Esophagus squamous epithelium (tissue), 5 donors: ENCODE measurements at regions not wholly inside any gene's neighbourhood (a gene's known extent, or its start where the extent isn't known, plus 50 kb on each side); places are given as distances from the start of the nearest gene placed in this dataset.

Experiments
- DNase-seq: peaks from one replicate; lab custom pipeline; 2025; lab: John Stamatoyannopoulos, UW
- H3K27ac ChIP-seq, 4 donors: fragments of 200-600 bp; sonication (generic); one replicate each; pipeline ENCODE4 v1.5.1; 2016 to 2019; ENCODE audit warnings: mild to moderate bottlenecking in 1 of 4
- H3K27me3 ChIP-seq, 4 donors: fragments of 200-600 bp; sonication (generic); 1 replicate in 3 of 4; 2 replicates in 1 of 4; pipeline versions ENCODE4 v1.5.1 to v1.6.0; 2017 to 2021; ENCODE audit warnings: antibody characterized with exemption in 1 of 4
- H3K36me3 ChIP-seq, 3 donors: fragments of 200-600 bp; sonication (generic); one replicate each; pipeline ENCODE4 v1.5.1; 2016 to 2019
- H3K4me1 ChIP-seq, 3 donors: fragments of 200-600 bp; sonication (generic); one replicate each; pipeline ENCODE4 v1.5.1; 2017 to 2019
- H3K4me3 ChIP-seq, 4 donors: fragments of 200-600 bp; sonication (generic); 1 replicate in 3 of 4; 2 replicates in 1 of 4; pipeline ENCODE4 v1.5.1; 2016 to 2019; ENCODE audit warnings: mild to moderate bottlenecking in 2 of 4, moderate library complexity in 1 of 4
- H3K9me3 ChIP-seq, 3 donors: fragments of 200-600 bp; sonication (generic); one replicate each; pipeline ENCODE4 v1.5.1; 2016 to 2019
- CTCF ChIP-seq, 6 experiments: fragments of 450-650 bp in 4 of 6; fragments of 200-600 bp in 2 of 6; sonication (generic) in 2 of 6; IDR thresholded peaks; one replicate each; pipeline ENCODE4 v1.5.1; 2016 to 2019; ENCODE audit warnings: antibody characterized with exemption in 6 of 6, mild to moderate bottlenecking in 4 of 6, moderate library complexity in 4 of 6
- POLR2A ChIP-seq, 4 donors: fragments of 450-650 bp; IDR thresholded peaks; one replicate each; pipeline ENCODE4 v1.6.1; 2017; ENCODE audit warnings: antibody characterized with exemption in 4 of 4, mild to moderate bottlenecking in 4 of 4, moderate library complexity in 3 of 4
- WGBS, 2 donors: methylation state at CpG; one replicate each; pipeline ENCODE4 v1.1.5; 2018; 5-methylcytosine and 5-hydroxymethylcytosine counted together
- intact Hi-C: fragments of 100-400 bp; cut with DNase I; formaldehyde crosslinking; loops from one replicate; pipeline ENCODE4 v1.15.0; 2022
- donor health status: DM: yes; HTN: yes; CAD: no.

GRCh38 chrX:107561468-107562215 lies 66.7 kb upstream of the PRPS1 start:
- WGBS, 2 donors = 51 to 70% methylated on average over 6 to 7 of the region's 7 CpGs
- Histone ChIP-seq H3K4me3 (no peak overlapping the region), H3K4me1 (peaks cover 0 to 8% (median 0%) of the 10 kb centered on the region in 3 donors), H3K27me3 (no peaks in the 10 kb centered on the region), H3K9me3 (no peaks in the 10 kb centered on the region), H3K36me3 (no peaks in the 10 kb centered on the region), H3K27ac (no peak overlapping the region)
- TF ChIP-seq POLR2A (IDR thresholded peaks at IDR 0.05) (no peak), CTCF (IDR thresholded peaks at IDR 0.05) (no peak)
- intact Hi-C loops = no loop called here
- no peak for DNase-seq

GRCh38 chrX:107562482-107562881 lies 65.8 kb upstream of the PRPS1 start:
- Histone ChIP-seq H3K36me3 (no peaks in the 10 kb centered on the region), H3K4me1 (peaks cover 0 to 8% (median 0%) of the 10 kb centered on the region in 3 donors), H3K4me3 (no peak overlapping the region), H3K27me3 (no peaks in the 10 kb centered on the region), H3K9me3 (no peaks in the 10 kb centered on the region), H3K27ac (no peak overlapping the region)
- intact Hi-C loops = no loop called here
- DNase-seq = no peak
- TF ChIP-seq POLR2A (IDR thresholded peaks at IDR 0.05) (no peak), CTCF (IDR thresholded peaks at IDR 0.05) (no peak)
- 33 to 61% methylated on average over 2 to 3 of the region's 3 CpGs for WGBS, 2 donors

GRCh38 chrX:107563824-107564223 lies 64.5 kb upstream of the PRPS1 start:
- 75% methylated on average over 2 to 4 of the region's 4 CpGs for WGBS, 2 donors
- intact Hi-C loops = no loop called here
- DNase-seq = no peak
- peaks cover 0 to 8% (median 0%) of the 10 kb centered on the region in 3 donors for H3K4me1 ChIP-seq
- no peak overlapping the region for H3K4me3 ChIP-seq
- no peaks in the 10 kb centered on the region for H3K9me3 ChIP-seq
- TF ChIP-seq POLR2A (IDR thresholded peaks at IDR 0.05) (no peak), CTCF (IDR thresholded peaks at IDR 0.05) (no peak)
- H3K36me3 ChIP-seq = no peaks in the 10 kb centered on the region
- H3K27me3 ChIP-seq = no peaks in the 10 kb centered on the region
- no peak overlapping the region for H3K27ac ChIP-seq

- TF ChIP-seq CTCF (IDR thresholded peaks at IDR 0.05) (no peak), POLR2A (IDR thresholded peaks at IDR 0.05) (no peak)
- Histone ChIP-seq H3K27me3 (no peaks in the 10 kb centered on the region), H3K4me1 (peaks cover 0 to 8% (median 0%) of the 10 kb centered on the region in 3 donors), H3K4me3 (no peak overlapping the region), H3K36me3 (no peaks in the 10 kb centered on the region), H3K9me3 (no peaks in the 10 kb centered on the region), H3K27ac (no peak overlapping the region)
- 67 to 74% methylated on average over 3 of the region's 3 CpGs for WGBS, 2 donors
- intact Hi-C loops = no loop called here
- DNase-seq = no peak
These were observed 63.3 kb upstream of the PRPS1 start for GRCh38 chrX:107565015-107565414.

GRCh38 chrX:107565931-107566603 lies 62.2 kb upstream of the PRPS1 start:
- H3K4me3 ChIP-seq = no peak overlapping the region
- no peak overlapping the region for H3K27ac ChIP-seq
- no peaks in the 10 kb centered on the region for H3K36me3 ChIP-seq
- no peak for DNase-seq
- intact Hi-C loops = no loop called here
- TF ChIP-seq POLR2A (IDR thresholded peaks at IDR 0.05) (no peak), CTCF (IDR thresholded peaks at IDR 0.05) (no peak)
- WGBS, 2 donors = 44 to 67% methylated on average over 2 to 5 of the region's 7 CpGs
- H3K9me3 ChIP-seq = no peaks in the 10 kb centered on the region
- peaks cover 0 to 8% (median 0%) of the 10 kb centered on the region in 3 donors for H3K4me1 ChIP-seq
- no peaks in the 10 kb centered on the region for H3K27me3 ChIP-seq
